H9 (cell line): ENCODE measurements at regions not wholly inside any gene's neighbourhood (a gene's known extent, or its start where the extent isn't known, plus 50 kb on each side); places are given as distances from the start of the nearest gene placed in this dataset.

Source experiments
- DNase-seq: peaks from one replicate; pipeline ENCODE4 v3.0.0-alpha.2; 2017
- H2AFZ ChIP-seq: one replicate; pipeline ENCODE4 v1.6.1; 2013; ENCODE audit warnings: mild to moderate bottlenecking, low read length, control low read depth, moderate library complexity
- H2AK5ac ChIP-seq: 2 replicates; pipeline ENCODE4 v1.6.1; 2013; ENCODE audit warnings: low read length, control low read depth, mixed read lengths; ENCODE audit not compliant: insufficient read length
- H2BK120ac ChIP-seq: one replicate; pipeline ENCODE4 v1.6.1; 2013; ENCODE audit warnings: low read depth, mild to moderate bottlenecking, low read length, control low read depth, inconsistent platforms; ENCODE audit not compliant: poor library complexity, severe bottlenecking
- H2BK12ac ChIP-seq: 2 replicates; pipeline ENCODE4 v1.6.1; 2013; ENCODE audit warnings: low read length, control low read depth, mixed read lengths, low read depth; ENCODE audit not compliant: insufficient read length
- H2BK15ac ChIP-seq: 2 replicates; pipeline ENCODE4 v1.6.1; 2013; ENCODE audit warnings: low read depth, low read length, control low read depth
- H2BK20ac ChIP-seq: one replicate; pipeline ENCODE4 v1.6.1; 2013; ENCODE audit warnings: low read depth, mild to moderate bottlenecking, low read length, control low read depth, inconsistent platforms; ENCODE audit not compliant: poor library complexity, severe bottlenecking
- H2BK5ac ChIP-seq: 2 replicates; pipeline ENCODE4 v1.6.1; 2013; ENCODE audit warnings: low read length, control low read depth, mixed read lengths; ENCODE audit not compliant: insufficient read length
- H3K14ac ChIP-seq: 2 replicates; pipeline ENCODE4 v1.6.1; 2013; ENCODE audit warnings: low read length, control low read depth; ENCODE audit not compliant: insufficient read depth
- H3K18ac ChIP-seq: 2 replicates; pipeline ENCODE4 v1.6.1; 2013; ENCODE audit warnings: low read depth, mild to moderate bottlenecking, mixed read lengths, low read length, control low read depth; ENCODE audit not compliant: insufficient read length
- H3K23ac ChIP-seq: 2 replicates; pipeline ENCODE4 v1.6.1; 2013; ENCODE audit warnings: low read length, control low read depth, mixed read lengths, low read depth; ENCODE audit not compliant: insufficient read length
- H3K23me2 ChIP-seq: 2 replicates; pipeline ENCODE4 v1.6.1; 2013; ENCODE audit warnings: low read depth, mild to moderate bottlenecking, mixed read lengths, low read length, control low read depth; ENCODE audit not compliant: insufficient read length, poor library complexity, severe bottlenecking
- H3K27ac ChIP-seq: 2 replicates; pipeline ENCODE4 v1.5.1; 2013; ENCODE audit warnings: low read length, control low read depth, mixed read lengths, low read depth; ENCODE audit not compliant: insufficient read length
- H3K27me3 ChIP-seq: 2 replicates; pipeline ENCODE4 v1.6.1; 2013; ENCODE audit warnings: low read length, control low read depth, inconsistent platforms; ENCODE audit not compliant: insufficient read depth
- H3K4ac ChIP-seq: 2 replicates; pipeline ENCODE4 v1.6.1; 2013; ENCODE audit warnings: low read depth, mild to moderate bottlenecking, control low read depth, inconsistent platforms, low read length, moderate library complexity
- H3K4me1 ChIP-seq: 2 replicates; pipeline ENCODE4 v1.6.1; 2013; ENCODE audit warnings: low read length, control low read depth, inconsistent platforms; ENCODE audit not compliant: insufficient read depth
- H3K4me2 ChIP-seq: 2 replicates; pipeline ENCODE4 v1.6.1; 2013; ENCODE audit warnings: low read length, control low read depth, mixed read lengths; ENCODE audit not compliant: insufficient read length, insufficient read depth
- H3K56ac ChIP-seq: 2 replicates; pipeline ENCODE4 v1.6.1; 2013; ENCODE audit warnings: low read depth, mild to moderate bottlenecking, mixed read lengths, low read length, control low read depth; ENCODE audit not compliant: insufficient read length
- H3K79me1 ChIP-seq: 2 replicates; pipeline ENCODE4 v1.6.1; 2013; ENCODE audit warnings: low read depth, mild to moderate bottlenecking, moderate library complexity, low read length, control low read depth, inconsistent platforms; ENCODE audit not compliant: insufficient read depth, poor library complexity, severe bottlenecking
- H3K79me2 ChIP-seq: 2 replicates; pipeline ENCODE4 v1.6.1; 2013; ENCODE audit warnings: low read length, control low read depth, inconsistent platforms; ENCODE audit not compliant: insufficient read depth
- H3K9ac ChIP-seq: 2 replicates; pipeline ENCODE4 v1.6.1; 2013; ENCODE audit warnings: low read length, control low read depth, mixed read lengths; ENCODE audit not compliant: insufficient read length; ENCODE audit errors: extremely low read depth
- H3K9me3 ChIP-seq: one replicate; pipeline ENCODE4 v1.6.1; 2013; ENCODE audit warnings: low read depth, low read length, inconsistent platforms; ENCODE audit not compliant: control insufficient read depth
- H3T11ph ChIP-seq: one replicate; pipeline ENCODE4 v1.6.1; 2013; ENCODE audit warnings: mild to moderate bottlenecking, low read length, control low read depth, inconsistent platforms
- H4K20me1 ChIP-seq: one replicate; pipeline ENCODE4 v1.6.1; 2013; ENCODE audit not compliant: control insufficient read depth, insufficient read length, insufficient read depth
- H4K5ac ChIP-seq: 2 replicates; pipeline ENCODE4 v1.6.1; 2013; ENCODE audit warnings: low read depth, mild to moderate bottlenecking, mixed read lengths, low read length, control low read depth; ENCODE audit not compliant: insufficient read length
- H4K8ac ChIP-seq: replicated peaks from 2 replicates; pipeline ENCODE4 v1.6.1; 2013; ENCODE audit warnings: low read length, control low read depth, mixed read lengths, low read depth; ENCODE audit not compliant: insufficient read length
- H4K91ac ChIP-seq: 2 replicates; pipeline ENCODE4 v1.6.1; 2013; ENCODE audit warnings: low read depth, mild to moderate bottlenecking, moderate library complexity, mixed read lengths, low read length, control low read depth; ENCODE audit not compliant: insufficient read length
- H3K27ac Mint-ChIP-seq, 3 experiments: 2 replicates in 2 of 3; 3 replicates in 1 of 3; pipeline ENCODE4 v1.8.0; 2020 to 2021; ENCODE audit warnings: mixed read lengths in 3 of 3, mild to moderate bottlenecking in 1 of 3, moderate library complexity in 1 of 3
- H3K27me3 Mint-ChIP-seq: 2 replicates; pipeline ENCODE4 v1.8.0; 2021; ENCODE audit warnings: low read depth, mild to moderate bottlenecking, moderate library complexity, mixed read lengths
- H3K36me3 Mint-ChIP-seq, 3 experiments: 2 replicates in 2 of 3; 3 replicates in 1 of 3; pipeline ENCODE4 v1.8.0; 2020 to 2021; ENCODE audit warnings: low read depth in 3 of 3, mixed read lengths in 3 of 3; ENCODE audit not compliant: insufficient read depth in 1 of 3
- H3K4me1 Mint-ChIP-seq, 2 experiments: 2 replicates each; pipeline ENCODE4 v1.8.0; 2020; ENCODE audit warnings: mixed read lengths in 2 of 2
- H3K4me3 Mint-ChIP-seq, 2 experiments: 2 replicates in 1 of 2; 3 replicates in 1 of 2; pipeline ENCODE4 v1.8.0; 2020 to 2021; ENCODE audit warnings: mild to moderate bottlenecking in 2 of 2, mixed read lengths in 2 of 2, moderate library complexity in 1 of 2
- H3K9me3 Mint-ChIP-seq, 2 experiments: 2 replicates in 1 of 2; 3 replicates in 1 of 2; pipeline ENCODE4 v1.8.0; 2020; ENCODE audit warnings: mild to moderate bottlenecking in 2 of 2, mixed read lengths in 2 of 2, moderate library complexity in 1 of 2
- WGBS: extraction: QIAGEN DNeasy Blood & Tissue Kit; methylation state at CpG from one replicate; pipeline ENCODE4 v1.1.7; 2013; ENCODE audit warnings: missing lambda C conversion rate, low lambda C conversion rate, mixed read lengths; ENCODE audit not compliant: insufficient read length; ENCODE audit errors: extremely low coverage; 5-methylcytosine and 5-hydroxymethylcytosine counted together
- TF ChIP-seq, protein P1 (sequence below): fragments of 200-600 bp; sonication (generic); conservative IDR thresholded peaks from 3 replicates; pipeline ENCODE4 v1.8.0; 2021; ENCODE audit warnings: antibody characterized with exemption, mild to moderate bottlenecking

DNA sequence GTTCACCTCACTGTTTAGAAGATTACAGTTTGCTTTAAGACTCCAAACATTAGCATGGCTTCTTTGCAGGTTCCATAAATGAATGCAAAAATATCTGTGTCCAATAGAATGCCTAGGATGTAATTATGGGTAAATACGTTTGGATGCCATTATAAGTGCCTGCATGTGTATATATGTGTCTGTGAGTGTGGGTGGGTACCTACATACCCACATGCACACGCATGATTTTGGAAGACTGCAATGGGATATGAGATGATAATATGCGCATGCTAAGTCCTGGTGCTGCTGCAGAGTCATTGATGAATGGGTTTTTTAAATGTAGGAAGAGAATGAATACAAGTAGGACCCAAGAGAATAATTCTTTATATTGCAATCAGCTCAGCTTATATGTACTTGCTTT is 406.4 kb downstream of the ZSWIM6 start:
- Mint-ChIP-seq H3K27ac (no peak overlapping the region), H3K36me3 (no peaks in the 10 kb centered on the region), H3K4me3 (no peak overlapping the region), H3K9me3 (no peaks in the 10 kb centered on the region), H3K27me3 (no peaks in the 10 kb centered on the region), H3K4me1 (peaks cover 2 to 11% of the 10 kb centered on the region in 2 experiments; a peak in 3 of 4 replicates)
- Histone ChIP-seq H3K4me1 (peaks cover 9% of the 10 kb centered on the region; the same call in 1 of the 2 replicates), H4K5ac (no peak overlapping the region), H4K91ac (no peak overlapping the region), H3K56ac (no peak overlapping the region), H3K9ac (no peak overlapping the region), H4K20me1 (no peaks in the 10 kb centered on the region), H2BK5ac (no peak overlapping the region), H2BK120ac (no peak overlapping the region), H3K14ac (no peak overlapping the region), H3K23me2 (no peaks in the 10 kb centered on the region), H3K79me1 (no peaks in the 10 kb centered on the region), H4K8ac (no peak overlapping the region), H3K27me3 (no peaks in the 10 kb centered on the region), H2BK12ac (no peak overlapping the region), H2BK20ac (no peak overlapping the region), H3K4me2 (no peak overlapping the region), H2AFZ (no peak overlapping the region), H2BK15ac (no peak overlapping the region), H3K27ac (no peak overlapping the region), H3T11ph (no peak overlapping the region), H3K18ac (no peak overlapping the region), H3K9me3 (no peaks in the 10 kb centered on the region), H3K79me2 (no peaks in the 10 kb centered on the region), H3K4ac (no peak overlapping the region), H3K23ac (no peak overlapping the region), H2AK5ac (no peak overlapping the region)
- WGBS: no CpG with 5 or more reads among the region's 3 CpGs
- no peak for DNase-seq
- TF ChIP-seq, protein P1, sequence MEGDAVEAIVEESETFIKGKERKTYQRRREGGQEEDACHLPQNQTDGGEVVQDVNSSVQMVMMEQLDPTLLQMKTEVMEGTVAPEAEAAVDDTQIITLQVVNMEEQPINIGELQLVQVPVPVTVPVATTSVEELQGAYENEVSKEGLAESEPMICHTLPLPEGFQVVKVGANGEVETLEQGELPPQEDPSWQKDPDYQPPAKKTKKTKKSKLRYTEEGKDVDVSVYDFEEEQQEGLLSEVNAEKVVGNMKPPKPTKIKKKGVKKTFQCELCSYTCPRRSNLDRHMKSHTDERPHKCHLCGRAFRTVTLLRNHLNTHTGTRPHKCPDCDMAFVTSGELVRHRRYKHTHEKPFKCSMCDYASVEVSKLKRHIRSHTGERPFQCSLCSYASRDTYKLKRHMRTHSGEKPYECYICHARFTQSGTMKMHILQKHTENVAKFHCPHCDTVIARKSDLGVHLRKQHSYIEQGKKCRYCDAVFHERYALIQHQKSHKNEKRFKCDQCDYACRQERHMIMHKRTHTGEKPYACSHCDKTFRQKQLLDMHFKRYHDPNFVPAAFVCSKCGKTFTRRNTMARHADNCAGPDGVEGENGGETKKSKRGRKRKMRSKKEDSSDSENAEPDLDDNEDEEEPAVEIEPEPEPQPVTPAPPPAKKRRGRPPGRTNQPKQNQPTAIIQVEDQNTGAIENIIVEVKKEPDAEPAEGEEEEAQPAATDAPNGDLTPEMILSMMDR: no peak
